HUES64 (cell line): ENCODE measurements at regions not wholly inside any gene's neighbourhood (a gene's known extent, or its start where the extent isn't known, plus 50 kb on each side); places are given as distances from the start of the nearest gene placed in this dataset.
A peak's percentile ranks its signal among the peaks of the same experiment; 100 is the strongest.
"Not testable (repeated sequence)": the region's sequence is repeated elsewhere in the genome, so short reads cannot be mapped to it uniquely, and the experiment has no call there.

ENCODE experiments used
- H3K27ac ChIP-seq: 2 replicates; pipeline ENCODE4 v1.7.0; 2013; ENCODE audit warnings: low read depth, low read length, inconsistent platforms
- H3K27me3 ChIP-seq: 2 replicates; pipeline ENCODE4 v1.6.1; 2013; ENCODE audit warnings: mild to moderate bottlenecking, low read length; ENCODE audit not compliant: insufficient read depth
- H3K36me3 ChIP-seq: 2 replicates; pipeline ENCODE4 v1.6.1; 2013; ENCODE audit warnings: mild to moderate bottlenecking, low read length; ENCODE audit not compliant: insufficient read depth
- H3K4me1 ChIP-seq: 2 replicates; pipeline ENCODE4 v1.6.1; 2013; ENCODE audit warnings: mild to moderate bottlenecking, low read length, moderate library complexity; ENCODE audit not compliant: insufficient read depth
- H3K4me3 ChIP-seq: 2 replicates; pipeline ENCODE4 v1.5.1; 2013; ENCODE audit warnings: mild to moderate bottlenecking, low read length, moderate library complexity
- H3K9ac ChIP-seq: 2 replicates; pipeline ENCODE4 v1.6.1; 2013; ENCODE audit warnings: mild to moderate bottlenecking, low read depth, low read length
- H3K9me3 ChIP-seq: 2 replicates; pipeline ENCODE4 v1.6.1; 2013; ENCODE audit warnings: low read depth, low read length; ENCODE audit not compliant: insufficient read depth
- WGBS: fragments of 150-250, 120-280 bp; methylation state at CpG from one replicate; pipeline ENCODE4 v1.1.7; 2013; ENCODE audit warnings: missing lambda C conversion rate; 5-methylcytosine and 5-hydroxymethylcytosine counted together

DNA sequence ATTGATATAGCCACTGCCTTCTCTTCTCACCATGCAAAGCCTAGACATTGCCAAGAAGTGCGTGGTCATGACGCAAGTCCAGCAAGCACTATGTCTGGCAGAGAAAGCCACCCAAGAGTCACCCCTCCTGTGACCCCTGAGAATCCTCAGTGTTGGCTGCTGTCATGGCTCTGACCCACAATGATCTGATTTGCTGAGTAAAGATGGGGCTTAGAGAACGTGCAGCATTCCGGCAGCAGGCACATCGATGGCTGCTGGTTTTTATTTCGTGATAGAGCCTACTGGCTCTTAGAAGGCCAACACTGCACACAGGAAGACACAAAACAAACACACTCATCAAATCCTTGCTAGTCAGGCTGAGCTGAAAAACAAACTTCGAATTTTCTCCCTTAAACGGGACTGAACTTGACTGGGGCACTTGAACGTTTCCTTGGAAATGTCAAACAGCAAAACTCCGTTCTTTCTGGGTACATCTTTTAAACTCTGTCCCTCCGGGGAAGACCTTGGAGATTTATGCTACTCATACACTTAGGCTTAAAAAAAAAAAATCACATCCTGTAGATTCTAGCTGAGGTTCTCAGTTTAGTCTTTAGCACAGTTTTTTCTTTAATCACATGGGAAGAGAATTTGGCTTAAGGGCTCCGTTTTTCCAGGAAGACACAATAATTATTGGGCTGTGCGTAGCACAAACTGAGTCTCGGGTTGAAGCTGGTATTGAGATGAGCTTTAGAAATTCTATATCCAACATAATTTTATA lies 88.2 kb upstream of the BASP1 start:
- no peaks in the 10 kb centered on the region for H3K9me3 ChIP-seq
- H3K4me3 ChIP-seq = no peak overlapping the region
- no peaks in the 10 kb centered on the region for H3K36me3 ChIP-seq
- peaks cover 8% of the 10 kb centered on the region for H3K4me1 ChIP-seq
- no peak overlapping the region for H3K9ac ChIP-seq
- WGBS = 94% methylated on average over 12 of the region's 14 CpGs
- no peaks in the 10 kb centered on the region for H3K27me3 ChIP-seq
- H3K27ac ChIP-seq = no peak overlapping the region

DNA sequence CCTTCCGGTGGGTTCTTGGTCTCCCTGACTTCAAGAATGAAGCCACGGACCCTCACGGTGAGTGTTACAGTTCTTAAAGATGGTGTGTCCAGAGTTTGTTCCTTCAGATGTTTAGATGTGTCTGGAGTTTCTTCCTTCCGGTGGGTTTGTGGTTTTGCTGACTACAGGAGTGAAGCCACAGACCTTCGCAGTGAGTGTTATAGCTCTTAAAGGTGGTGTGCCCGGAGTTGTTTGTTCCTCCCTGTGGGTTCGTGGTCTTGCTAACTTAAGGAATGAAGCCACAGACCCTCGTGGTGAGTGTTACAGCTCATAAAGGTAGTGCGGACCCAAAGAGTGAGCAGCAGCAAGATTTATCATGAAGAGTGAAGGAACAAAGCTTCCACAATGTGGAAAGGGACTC lies 87.1 kb upstream of the BASP1 start:
- not testable (repeated sequence) for H3K9me3 ChIP-seq, H3K27me3 ChIP-seq, H3K4me1 ChIP-seq, H3K27ac ChIP-seq, H3K9ac ChIP-seq, H3K36me3 ChIP-seq, H3K4me3 ChIP-seq
- WGBS = 86% methylated on average over 9 of the region's 9 CpGs

DNA sequence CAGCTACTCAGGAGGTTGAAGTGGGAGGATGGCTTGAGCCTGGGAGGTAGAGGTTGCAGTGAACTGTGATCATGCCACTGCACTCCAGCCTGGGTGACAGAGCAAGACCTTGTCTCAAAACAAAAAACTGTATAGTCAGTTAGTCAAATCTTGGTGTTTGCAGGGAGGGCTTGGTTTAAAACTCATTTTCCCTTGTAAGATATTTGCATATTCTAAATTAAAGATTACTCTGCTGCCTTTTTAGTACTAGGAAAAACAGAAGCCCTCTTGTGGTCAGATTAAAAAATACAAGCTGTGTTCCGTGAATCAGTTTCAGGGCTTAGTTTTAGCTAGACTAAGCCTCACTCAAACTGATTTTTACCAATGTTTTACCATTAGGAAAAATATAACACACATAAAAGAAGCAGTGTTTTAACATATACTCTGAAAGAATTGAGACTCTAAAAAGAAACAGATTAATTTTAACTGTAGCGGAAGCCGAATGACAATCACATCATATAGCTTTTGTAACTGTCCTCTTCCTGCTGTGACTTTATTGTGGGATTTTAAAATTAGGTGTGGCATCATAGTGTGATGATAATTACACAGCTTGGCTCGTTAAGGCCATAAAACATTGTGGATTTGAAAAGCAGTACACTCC lies 84.9 kb upstream of the BASP1 start:
- H3K27me3 ChIP-seq = no peaks in the 10 kb centered on the region
- no peak overlapping the region for H3K9ac ChIP-seq
- WGBS = 46% methylated on average over 4 of the region's 4 CpGs
- H3K9me3 ChIP-seq = no peaks in the 10 kb centered on the region
- no peak overlapping the region; the same call in 1 of the 2 replicates for H3K27ac ChIP-seq
- H3K4me1 ChIP-seq = peaks cover 8% of the 10 kb centered on the region
- no peak overlapping the region for H3K4me3 ChIP-seq
- no peaks in the 10 kb centered on the region for H3K36me3 ChIP-seq

DNA sequence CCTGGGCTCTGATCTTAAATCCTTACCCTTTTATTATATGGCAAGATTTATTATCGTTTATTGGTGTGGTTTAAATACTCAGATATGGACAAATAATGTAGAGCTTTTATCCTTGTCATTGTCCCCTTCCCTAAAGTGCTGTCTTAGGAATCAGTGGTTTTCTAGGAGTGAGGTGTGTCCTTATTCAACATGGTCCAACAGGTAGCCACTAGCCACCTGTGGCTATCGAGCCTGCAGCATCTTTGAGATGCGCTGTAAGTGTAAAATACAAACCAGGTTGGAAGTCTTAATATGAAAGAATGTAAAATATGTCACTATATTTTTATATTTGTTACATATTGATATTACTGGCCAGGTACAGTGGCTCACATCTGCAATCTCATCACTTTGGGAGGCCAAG lies 82.4 kb upstream of the BASP1 start:
- Histone ChIP-seq H3K9me3 (no peaks in the 10 kb centered on the region), H3K9ac (no peak overlapping the region), H3K4me3 (no peak overlapping the region), H3K27ac (no peak overlapping the region), H3K4me1 (peaks cover 8% of the 10 kb centered on the region), H3K36me3 (no peaks in the 10 kb centered on the region), H3K27me3 (no peaks in the 10 kb centered on the region)
- 92% methylated on average over 2 of the region's 3 CpGs for WGBS

DNA sequence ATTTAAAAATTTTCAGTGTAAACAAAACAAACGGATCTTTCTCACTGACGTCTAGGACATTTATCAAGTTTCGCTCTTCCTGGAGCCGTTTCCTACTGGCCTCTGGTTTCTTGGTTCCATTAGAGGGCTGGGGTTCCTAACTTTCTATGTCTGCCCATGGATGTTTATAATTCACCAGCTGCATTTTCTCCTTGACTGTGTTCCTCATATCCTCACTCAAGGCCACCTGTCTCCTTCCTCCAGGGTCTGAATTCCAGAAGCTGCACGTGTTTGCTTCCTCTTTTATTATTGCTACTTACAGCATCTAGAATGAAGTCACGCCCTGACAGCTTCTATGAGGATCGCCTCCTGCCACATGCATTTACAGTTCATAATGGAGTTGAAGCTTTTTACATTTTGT lies 74.1 kb upstream of the BASP1 start:
- H3K36me3 ChIP-seq = no peaks in the 10 kb centered on the region
- 91% methylated on average over 7 of the region's 7 CpGs for WGBS
- no peak overlapping the region for H3K4me3 ChIP-seq
- H3K4me1 ChIP-seq = peaks cover 23% of the 10 kb centered on the region
- H3K9me3 ChIP-seq = no peaks in the 10 kb centered on the region
- H3K27me3 ChIP-seq = no peaks in the 10 kb centered on the region; the same call in 1 of the 2 replicates
- H3K9ac ChIP-seq = no peak overlapping the region
- no peak overlapping the region for H3K27ac ChIP-seq

DNA sequence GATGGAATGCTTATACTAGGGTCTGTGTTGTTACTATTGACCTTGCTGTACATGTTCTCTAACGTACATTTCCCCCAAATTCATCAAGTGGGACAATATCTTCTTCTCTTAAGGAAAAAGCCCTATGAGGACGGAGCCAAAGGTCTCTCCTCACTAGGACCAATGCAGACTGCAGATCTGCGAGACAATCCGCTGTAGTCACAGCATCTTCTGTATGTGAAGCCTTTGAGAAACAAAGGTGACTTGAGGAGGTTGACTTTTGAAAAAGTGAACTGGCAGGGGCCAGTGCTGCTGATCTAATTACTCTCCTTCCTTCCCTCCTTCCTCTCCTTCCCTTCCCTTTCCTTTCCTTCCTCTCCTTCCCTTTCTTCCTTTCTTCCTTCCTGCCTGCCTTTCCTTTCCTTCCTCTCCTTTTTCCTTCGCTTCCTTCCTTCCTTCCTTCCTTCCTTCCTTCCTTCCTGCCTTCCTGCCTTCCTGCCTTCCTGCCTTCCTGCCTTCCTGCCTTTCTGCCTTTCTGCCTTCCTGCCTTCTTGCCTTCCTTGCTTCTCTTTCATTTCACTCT lies 71.1 kb upstream of the BASP1 start:
- Histone ChIP-seq H3K36me3 (no peaks in the 10 kb centered on the region), H3K9ac (0 out of 2 replicates have a peak overlapping the region, but pooled peaks have one; percentile 15), H3K9me3 (no peaks in the 10 kb centered on the region), H3K4me3 (no peak overlapping the region), H3K27me3 (no peaks in the 10 kb centered on the region; the same call in 1 of the 2 replicates), H3K4me1 (peaks cover 23% of the 10 kb centered on the region), H3K27ac (peak overlapping the region; percentile 85; the same call in 1 of the 2 replicates)
- 68% methylated on average over 5 of the region's 5 CpGs for WGBS

DNA sequence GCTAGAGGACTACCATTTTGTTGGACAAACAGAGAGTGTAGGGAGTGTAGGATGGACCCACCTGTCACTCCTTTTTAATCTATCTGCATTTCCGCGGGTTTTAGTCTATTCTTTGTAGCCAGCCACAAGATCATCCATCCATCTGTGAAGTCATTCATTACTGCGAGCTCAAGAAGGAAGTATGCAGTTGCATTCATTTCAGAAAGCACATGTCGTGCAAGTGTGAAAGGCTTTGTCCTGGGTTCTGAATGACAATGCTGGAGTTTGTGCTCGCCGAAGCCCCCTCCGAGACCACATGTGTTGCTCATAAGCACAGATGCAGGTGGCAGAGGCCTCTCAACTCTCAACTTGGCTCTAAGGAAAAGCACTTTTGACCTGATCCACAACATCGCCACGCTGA lies 70.3 kb upstream of the BASP1 start:
- WGBS = 73% methylated on average over 9 of the region's 9 CpGs
- H3K36me3 ChIP-seq = no peaks in the 10 kb centered on the region
- no peak overlapping the region for H3K9ac ChIP-seq
- H3K27me3 ChIP-seq = no peaks in the 10 kb centered on the region; the same call in 1 of the 2 replicates
- no peak overlapping the region for H3K4me3 ChIP-seq
- no peaks in the 10 kb centered on the region for H3K9me3 ChIP-seq
- H3K4me1 ChIP-seq = peaks cover 30% of the 10 kb centered on the region
- H3K27ac ChIP-seq = peak overlapping the region; percentile 36; the same call in 1 of the 2 replicates

DNA sequence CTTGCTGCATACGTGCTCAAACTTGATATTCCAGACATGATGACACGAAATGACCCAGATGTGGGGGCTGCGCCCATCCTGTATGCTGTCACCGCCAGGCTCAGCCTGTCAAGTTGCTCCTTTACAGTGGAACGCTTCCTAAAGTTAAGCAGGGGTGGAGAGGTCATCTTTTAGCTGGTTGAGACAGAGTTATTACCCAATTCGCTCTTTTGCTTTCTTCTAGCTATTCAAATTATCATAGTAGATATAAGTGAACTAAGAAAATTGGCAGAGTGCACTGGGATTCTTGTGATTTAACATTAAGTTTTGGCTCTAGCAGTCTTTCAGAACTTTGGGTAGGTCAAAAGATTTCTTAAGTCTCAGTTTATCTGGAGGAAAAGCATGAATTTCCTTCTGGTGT lies 69.8 kb upstream of the BASP1 start:
- no peak overlapping the region for H3K9ac ChIP-seq
- no peak overlapping the region for H3K4me3 ChIP-seq
- no peaks in the 10 kb centered on the region for H3K9me3 ChIP-seq
- peaks cover 32% of the 10 kb centered on the region for H3K4me1 ChIP-seq
- no peak overlapping the region for H3K27ac ChIP-seq
- 93% methylated on average over 5 of the region's 6 CpGs for WGBS
- H3K36me3 ChIP-seq = no peaks in the 10 kb centered on the region
- H3K27me3 ChIP-seq = no peaks in the 10 kb centered on the region; the same call in 1 of the 2 replicates

DNA sequence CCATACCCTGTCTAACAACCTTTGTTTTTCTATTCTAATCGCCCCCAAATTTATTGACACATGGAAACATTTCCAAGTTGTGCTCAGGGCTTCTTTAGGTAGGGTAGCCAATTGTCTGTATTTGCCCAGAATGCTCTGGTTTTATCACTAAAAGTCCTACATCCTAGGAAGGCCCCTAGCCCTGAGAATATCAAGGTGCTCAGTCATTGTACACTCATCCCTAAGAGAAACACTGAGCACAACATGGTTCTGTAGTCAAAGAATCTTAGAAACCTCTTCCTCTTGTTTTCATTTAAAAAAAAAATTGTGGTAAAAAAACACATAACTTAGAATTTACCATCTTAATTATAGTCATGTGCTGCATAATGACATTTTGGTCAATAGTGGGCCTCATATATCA lies 69.0 kb upstream of the BASP1 start:
- no peak overlapping the region for H3K9ac ChIP-seq
- H3K9me3 ChIP-seq = no peaks in the 10 kb centered on the region
- 83% methylated on average over 1 of the region's 1 CpG for WGBS
- H3K36me3 ChIP-seq = no peaks in the 10 kb centered on the region
- H3K4me3 ChIP-seq = no peak overlapping the region
- no peaks in the 10 kb centered on the region; the same call in 1 of the 2 replicates for H3K27me3 ChIP-seq
- peaks cover 32% of the 10 kb centered on the region for H3K4me1 ChIP-seq
- H3K27ac ChIP-seq = no peak overlapping the region

DNA sequence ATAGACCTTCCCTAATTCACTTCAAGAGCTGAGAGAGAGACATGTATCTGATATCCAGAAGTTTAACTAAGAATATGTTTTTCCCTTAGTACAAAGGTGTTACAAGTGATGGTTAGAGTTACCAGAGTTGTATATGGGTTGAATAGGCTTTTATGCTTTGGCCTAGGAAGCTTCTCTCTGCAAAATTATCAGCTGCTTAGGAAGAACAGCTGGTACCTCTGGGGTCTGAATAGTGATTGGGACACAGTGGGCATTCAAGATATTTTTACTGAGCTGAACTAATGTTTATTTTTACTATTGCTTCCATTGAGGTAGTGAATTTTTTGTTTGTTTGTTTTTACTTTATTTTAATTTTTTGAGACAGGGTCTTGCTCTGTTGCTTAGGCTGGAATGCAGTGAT lies 67.6 kb upstream of the BASP1 start:
- Histone ChIP-seq H3K36me3 (no peaks in the 10 kb centered on the region), H3K27me3 (no peaks in the 10 kb centered on the region; the same call in 1 of the 2 replicates), H3K4me1 (peaks cover 27% of the 10 kb centered on the region), H3K27ac (no peak overlapping the region), H3K9me3 (no peaks in the 10 kb centered on the region), H3K4me3 (no peak overlapping the region), H3K9ac (no peak overlapping the region)

DNA sequence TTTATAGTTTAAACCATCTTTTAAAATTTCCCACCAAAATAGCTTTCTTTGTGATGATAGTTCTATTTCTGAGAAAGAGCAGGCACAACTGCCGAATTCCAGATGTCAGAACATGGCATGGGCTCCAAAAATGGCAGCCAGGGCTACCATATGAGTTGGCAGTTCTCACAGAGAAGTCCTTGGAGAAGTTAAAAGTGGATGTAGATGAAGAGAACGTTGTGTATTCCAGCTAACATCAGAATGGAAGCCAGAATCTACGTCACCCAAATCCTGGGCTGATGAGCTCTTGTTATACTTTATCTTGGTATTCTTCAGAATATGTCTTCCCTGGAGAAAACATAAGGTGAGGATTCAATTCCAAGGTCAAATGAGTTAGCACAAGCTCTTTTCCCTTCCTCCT lies 66.9 kb upstream of the BASP1 start:
- no peaks in the 10 kb centered on the region for H3K9me3 ChIP-seq
- no peaks in the 10 kb centered on the region; the same call in 1 of the 2 replicates for H3K27me3 ChIP-seq
- WGBS = 93% methylated on average over 3 of the region's 3 CpGs
- no peak overlapping the region for H3K9ac ChIP-seq
- H3K27ac ChIP-seq = no peak overlapping the region
- H3K4me1 ChIP-seq = peaks cover 23% of the 10 kb centered on the region
- no peak overlapping the region for H3K4me3 ChIP-seq
- no peaks in the 10 kb centered on the region for H3K36me3 ChIP-seq
